ENCODE measurements at regions not wholly inside any gene's neighbourhood (a gene's known extent, or its start where the extent isn't known, plus 50 kb on each side); places are given as distances from the start of the nearest gene placed in this dataset.

DNA sequence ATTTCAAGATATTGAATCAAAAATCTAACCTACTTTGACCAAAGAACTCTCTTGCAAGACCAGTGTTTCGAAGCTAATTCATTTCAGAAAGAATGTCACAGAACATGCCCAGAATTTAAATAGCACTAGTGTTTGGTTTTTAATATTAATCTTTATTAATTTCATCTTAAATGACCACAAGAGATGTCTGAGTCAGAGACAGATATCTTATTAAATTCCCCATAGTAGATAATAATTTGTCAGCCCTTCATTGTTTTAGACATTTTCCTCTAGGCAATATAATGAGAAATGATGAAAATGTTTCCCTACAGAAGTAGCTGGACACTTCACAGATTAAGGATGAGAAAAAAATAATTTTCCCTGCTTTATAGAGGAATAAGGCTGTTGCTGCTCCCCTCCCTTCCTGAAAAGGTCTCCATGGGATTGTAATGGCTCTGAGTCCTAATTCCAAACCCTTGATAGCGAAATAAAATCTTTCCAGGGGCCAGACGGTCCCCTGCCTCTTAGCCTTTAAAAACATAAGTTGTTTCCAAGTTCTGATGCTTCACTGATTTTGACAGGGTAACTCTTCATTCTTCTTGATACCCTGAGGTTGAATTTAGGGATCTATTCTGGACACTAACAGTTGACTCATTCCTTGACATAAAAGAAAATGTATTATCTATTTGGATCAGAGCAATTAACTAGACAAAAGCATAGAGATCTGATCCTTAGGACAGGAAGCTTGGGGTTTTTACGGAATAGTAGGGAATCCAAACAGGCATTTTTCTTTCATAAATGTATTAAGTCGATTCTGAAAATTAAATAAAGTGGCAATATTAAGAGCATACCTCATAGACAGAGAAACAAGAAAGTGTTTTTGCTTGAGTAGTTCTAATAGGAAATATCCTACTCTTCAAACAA is 820.8 kb downstream of the BRINP3 start:
- no peak for TF ChIP-seq MAX (IDR thresholded peaks at IDR 0.05)
- TF ChIP-seq RAD21 (conservative IDR thresholded peaks at IDR 0.05 in 1 of 2, IDR thresholded peaks at IDR 0.05 in 1 of 2), result no peak
- no peak for TF ChIP-seq SMC3 (IDR thresholded peaks at IDR 0.05)
- no peak for TF ChIP-seq POLR2A (IDR thresholded peaks at IDR 0.05; ENCODE audit: low read length)
- TF ChIP-seq MYC (IDR thresholded peaks at IDR 0.05; ENCODE audit: borderline replicate concordance, low read length), result no peak
- TF ChIP-seq SREBF2 (IDR thresholded peaks at IDR 0.05), result no peak
- no peak for TF ChIP-seq RFX5 (IDR thresholded peaks at IDR 0.05)
- TF ChIP-seq, protein P1, sequence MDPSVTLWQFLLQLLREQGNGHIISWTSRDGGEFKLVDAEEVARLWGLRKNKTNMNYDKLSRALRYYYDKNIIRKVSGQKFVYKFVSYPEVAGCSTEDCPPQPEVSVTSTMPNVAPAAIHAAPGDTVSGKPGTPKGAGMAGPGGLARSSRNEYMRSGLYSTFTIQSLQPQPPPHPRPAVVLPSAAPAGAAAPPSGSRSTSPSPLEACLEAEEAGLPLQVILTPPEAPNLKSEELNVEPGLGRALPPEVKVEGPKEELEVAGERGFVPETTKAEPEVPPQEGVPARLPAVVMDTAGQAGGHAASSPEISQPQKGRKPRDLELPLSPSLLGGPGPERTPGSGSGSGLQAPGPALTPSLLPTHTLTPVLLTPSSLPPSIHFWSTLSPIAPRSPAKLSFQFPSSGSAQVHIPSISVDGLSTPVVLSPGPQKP (IDR thresholded peaks at IDR 0.05; ENCODE audit: low read depth, low read length), result no peak
- no peak for TF ChIP-seq RCOR1 (IDR thresholded peaks at IDR 0.05; ENCODE audit: low read depth, low read length)
- no peak for TF ChIP-seq CTCF (IDR thresholded peaks at IDR 0.05)

Data from A549 (cell line).